ENCODE measurements at regions not wholly inside any gene's neighbourhood (a gene's known extent, or its start where the extent isn't known, plus 50 kb on each side); places are given as distances from the start of the nearest gene placed in this dataset.

DNA sequence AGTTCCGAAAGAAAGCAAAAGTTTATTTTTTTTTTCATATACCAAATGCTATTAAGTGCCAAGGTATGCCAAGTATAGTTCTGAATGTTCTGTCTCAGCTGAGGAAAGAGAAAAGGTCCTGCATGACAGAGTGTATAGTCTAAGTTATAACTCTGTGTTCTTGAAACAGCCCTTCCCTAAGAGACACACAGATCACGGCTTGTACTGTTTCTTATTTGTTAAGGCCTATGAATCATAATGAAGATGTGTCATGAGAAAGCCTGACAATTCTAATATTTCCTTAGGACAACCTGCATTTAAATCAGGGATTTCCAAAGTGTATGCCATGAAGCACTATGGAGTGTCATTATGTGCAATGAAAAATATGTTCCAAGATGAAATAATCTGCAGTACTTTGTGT is 538.7 kb upstream of the CDH4 start:
- ChIA-PET POLR2A (no interaction called here), CTCF (ENCODE audit: unreplicated experiment) (no interaction called here)
- Histone ChIP-seq H3K4me2 (ENCODE audit: low read length) (no peak overlapping the region), H3K9me2 (ENCODE audit: insufficient read depth, low read length) (no peaks in the 10 kb centered on the region), H3K4me3 (ENCODE audit: low read depth, low read length, poor library complexity, severe bottlenecking) (no peak overlapping the region), H3K36me3 (ENCODE audit: insufficient read depth, low read length) (no peaks in the 10 kb centered on the region), H3K27ac (ENCODE audit: low read depth, low read length, poor library complexity, severe bottlenecking) (no peak overlapping the region), H3K9me3 (ENCODE audit: low read length) (no peaks in the 10 kb centered on the region), H3K79me2 (ENCODE audit: insufficient read depth, low read depth, low read length) (no peaks in the 10 kb centered on the region), H3K4me1 (ENCODE audit: insufficient read depth, low read length, poor library complexity, severe bottlenecking) (no peaks in the 10 kb centered on the region), H4K20me1 (ENCODE audit: insufficient read depth, low read length) (no peaks in the 10 kb centered on the region), H2AFZ (ENCODE audit: low read length) (no peak overlapping the region)
- BruUV-seq (replicated peaks), result no TSS peak
- TF ChIP-seq CTCF (conservative IDR thresholded peaks at IDR 0.05; ENCODE audit: low read length) (no peak), EZH2phosphoT487 (IDR thresholded peaks at IDR 0.05; ENCODE audit: borderline replicate concordance, low read depth, low read length) (no peak)
- DNase-seq (ENCODE audit: low spot score), result no peak
- intact Hi-C loops (cut with micrococcal nuclease; ENCODE audit: unreplicated experiment), result no loop called here

DNA sequence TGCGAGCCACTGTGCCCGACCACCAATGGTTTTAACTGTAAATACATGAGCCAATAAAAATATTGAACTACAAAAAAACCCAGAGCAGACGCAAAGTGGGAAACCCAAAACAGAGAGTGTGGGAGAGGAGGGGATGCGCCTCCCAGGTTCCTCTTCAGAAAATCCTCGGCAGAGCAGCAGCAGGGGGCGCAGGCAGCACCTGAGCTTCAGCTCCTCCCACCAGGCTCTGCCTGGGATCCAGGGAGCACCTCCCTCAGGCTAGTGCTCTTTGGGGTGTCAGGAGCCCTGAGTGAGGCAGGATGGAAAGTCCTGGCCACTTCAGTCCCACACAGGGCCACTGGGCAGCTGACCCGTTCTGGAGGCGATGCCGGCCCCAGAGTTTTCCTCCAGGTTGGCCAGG is 536.9 kb upstream of the CDH4 start:
- TF ChIP-seq EZH2phosphoT487 (IDR thresholded peaks at IDR 0.05; ENCODE audit: borderline replicate concordance, low read depth, low read length), result no peak
- Histone ChIP-seq H2AFZ (ENCODE audit: low read length) (no peak overlapping the region), H3K4me2 (ENCODE audit: low read length) (no peak overlapping the region), H3K4me1 (ENCODE audit: insufficient read depth, low read length, poor library complexity, severe bottlenecking) (no peaks in the 10 kb centered on the region), H3K36me3 (ENCODE audit: insufficient read depth, low read length) (no peaks in the 10 kb centered on the region), H3K27ac (ENCODE audit: low read depth, low read length, poor library complexity, severe bottlenecking) (no peak overlapping the region), H3K9me3 (ENCODE audit: low read length) (no peaks in the 10 kb centered on the region), H3K4me3 (ENCODE audit: low read depth, low read length, poor library complexity, severe bottlenecking) (no peak overlapping the region), H3K79me2 (ENCODE audit: insufficient read depth, low read depth, low read length) (no peaks in the 10 kb centered on the region), H4K20me1 (ENCODE audit: insufficient read depth, low read length) (no peaks in the 10 kb centered on the region), H3K9me2 (ENCODE audit: insufficient read depth, low read length) (no peaks in the 10 kb centered on the region)
- ChIA-PET CTCF (ENCODE audit: unreplicated experiment) (no interaction called here), POLR2A (no interaction called here)
- DNase-seq (ENCODE audit: low spot score), result no peak
- intact Hi-C loops (cut with micrococcal nuclease; ENCODE audit: unreplicated experiment), result no loop called here
- BruUV-seq (replicated peaks), result no TSS peak

- Histone ChIP-seq H3K36me3 (ENCODE audit: insufficient read depth, low read length) (no peaks in the 10 kb centered on the region), H3K4me2 (ENCODE audit: low read length) (no peak overlapping the region), H4K20me1 (ENCODE audit: insufficient read depth, low read length) (no peaks in the 10 kb centered on the region), H3K9me2 (ENCODE audit: insufficient read depth, low read length) (no peaks in the 10 kb centered on the region), H2AFZ (ENCODE audit: low read length) (no peak overlapping the region), H3K4me3 (ENCODE audit: low read depth, low read length, poor library complexity, severe bottlenecking) (no peak overlapping the region), H3K4me1 (ENCODE audit: insufficient read depth, low read length, poor library complexity, severe bottlenecking) (no peaks in the 10 kb centered on the region), H3K27ac (ENCODE audit: low read depth, low read length, poor library complexity, severe bottlenecking) (no peak overlapping the region), H3K79me2 (ENCODE audit: insufficient read depth, low read depth, low read length) (no peaks in the 10 kb centered on the region), H3K9me3 (ENCODE audit: low read length) (no peaks in the 10 kb centered on the region)
- BruUV-seq (replicated peaks), result no TSS peak
- CTCF ChIA-PET (ENCODE audit: unreplicated experiment), result no interaction called here
- no peak for TF ChIP-seq EZH2phosphoT487 (IDR thresholded peaks at IDR 0.05; ENCODE audit: borderline replicate concordance, low read depth, low read length)
- TF ChIP-seq CTCF (conservative IDR thresholded peaks at IDR 0.05; ENCODE audit: low read length), result peak; percentile 57
- intact Hi-C loops (cut with micrococcal nuclease; ENCODE audit: unreplicated experiment), result no loop called here
- no peak for DNase-seq (ENCODE audit: low spot score)
- POLR2A ChIA-PET, result no interaction called here
Measured at GRCh38 chr20:60718743-60719480, 533.1 kb upstream of the CDH4 start.

Measured in OCI-LY7 (cell line).